Endodermal cell (in vitro differentiated cells): ENCODE measurements at regions not wholly inside any gene's neighbourhood (a gene's known extent, or its start where the extent isn't known, plus 50 kb on each side); places are given as distances from the start of the nearest gene placed in this dataset.

Experiments
- DNase-seq: peaks from one replicate; pipeline ENCODE4 v3.0.0-alpha.2; 2017
- H3K27ac ChIP-seq: 2 replicates; pipeline ENCODE4 v1.5.1; 2013; ENCODE audit warnings: mild to moderate bottlenecking, low read depth, low read length, moderate library complexity
- H3K27me3 ChIP-seq: 2 replicates; pipeline ENCODE4 v1.6.1; 2013; ENCODE audit warnings: mild to moderate bottlenecking, low read length, moderate library complexity; ENCODE audit not compliant: insufficient read depth, control insufficient read depth, poor library complexity, severe bottlenecking
- H3K36me3 ChIP-seq: 2 replicates; pipeline ENCODE4 v1.7.0; 2013; ENCODE audit warnings: mild to moderate bottlenecking, low read length, moderate library complexity; ENCODE audit not compliant: control insufficient read depth, insufficient read depth
- H3K4me1 ChIP-seq: one replicate; pipeline ENCODE4 v1.7.0; 2013; ENCODE audit warnings: low read length; ENCODE audit not compliant: control insufficient read depth, insufficient read depth
- H3K4me3 ChIP-seq: 2 replicates; pipeline ENCODE4 v1.5.1; 2013; ENCODE audit warnings: mild to moderate bottlenecking, low read length, moderate library complexity
- H3K9ac ChIP-seq: 2 replicates; pipeline ENCODE4 v1.6.1; 2013; ENCODE audit warnings: mild to moderate bottlenecking, low read length, moderate library complexity; ENCODE audit not compliant: poor library complexity, severe bottlenecking; ENCODE audit errors: extremely low read depth
- H3K9me3 ChIP-seq: 2 replicates; pipeline ENCODE4 v1.6.1; 2013; ENCODE audit warnings: mild to moderate bottlenecking, low read length, moderate library complexity; ENCODE audit not compliant: control insufficient read depth
- H3K27ac Mint-ChIP-seq: 2 replicates; pipeline ENCODE4 v1.8.0; 2020; ENCODE audit warnings: mixed read lengths
- H3K27me3 Mint-ChIP-seq: 2 replicates; pipeline ENCODE4 v1.8.0; 2021; ENCODE audit warnings: mild to moderate bottlenecking, mixed read lengths; ENCODE audit not compliant: insufficient read depth
- H3K36me3 Mint-ChIP-seq: 2 replicates; pipeline ENCODE4 v1.8.0; 2020; ENCODE audit warnings: low read depth, mixed read lengths
- H3K4me1 Mint-ChIP-seq: 2 replicates; pipeline ENCODE4 v1.8.0; 2020; ENCODE audit warnings: mixed read lengths
- H3K4me3 Mint-ChIP-seq: 2 replicates; pipeline ENCODE4 v1.8.0; 2020; ENCODE audit warnings: mild to moderate bottlenecking, moderate library complexity, mixed read lengths
- H3K9me3 Mint-ChIP-seq: 2 replicates; pipeline ENCODE4 v1.8.0; 2020; ENCODE audit warnings: mild to moderate bottlenecking, mixed read lengths
- CTCF ChIP-seq: fragments of 200-600 bp; sonication (generic); conservative IDR thresholded peaks from 2 replicates; pipeline ENCODE4 v1.5.0; 2021; ENCODE audit warnings: antibody characterized with exemption, mild to moderate bottlenecking
- WGBS, 2 experiments: methylation state at CpG; one replicate each; pipeline versions ENCODE4 v1.1.5 to v1.1.7; 2013; ENCODE audit warnings: missing lambda C conversion rate in 2 of 2, mixed read lengths in 1 of 2; ENCODE audit not compliant: insufficient coverage in 1 of 2, insufficient read length in 1 of 2; 5-methylcytosine and 5-hydroxymethylcytosine counted together

- DNase-seq: no peak
- H3K27ac Mint-ChIP-seq: no peak overlapping the region
- no peaks in the 10 kb centered on the region for H3K36me3 ChIP-seq
- H3K27ac ChIP-seq: no peak overlapping the region
- no peak overlapping the region for H3K4me3 ChIP-seq
- H3K9me3 Mint-ChIP-seq: no peaks in the 10 kb centered on the region
- H3K36me3 Mint-ChIP-seq: no peaks in the 10 kb centered on the region
- H3K4me1 ChIP-seq: no peaks in the 10 kb centered on the region
- H3K9ac ChIP-seq: no peak overlapping the region
- no peak for TF ChIP-seq CTCF
- 92 to 100% methylated on average over 3 to 7 of the region's 8 CpGs for WGBS, 2 experiments
- H3K9me3 ChIP-seq: no peaks in the 10 kb centered on the region
- H3K27me3 Mint-ChIP-seq: peaks cover 29% of the 10 kb centered on the region
- no peak overlapping the region for H3K4me3 Mint-ChIP-seq
- no peaks in the 10 kb centered on the region for H3K4me1 Mint-ChIP-seq
- H3K27me3 ChIP-seq: no peaks in the 10 kb centered on the region
Measured at GRCh38 chr22:27232077-27232476, 569.5 kb downstream of the MN1 start.

GRCh38 chr22:27237080-27237741 lies 564.3 kb downstream of the MN1 start:
- WGBS, 2 experiments: 88% methylated on average over 19 to 23 of the region's 23 CpGs
- Histone ChIP-seq H3K27ac (no peak overlapping the region), H3K4me3 (no peak overlapping the region), H3K9me3 (no peaks in the 10 kb centered on the region), H3K9ac (no peak overlapping the region), H3K4me1 (no peaks in the 10 kb centered on the region), H3K36me3 (no peaks in the 10 kb centered on the region), H3K27me3 (no peaks in the 10 kb centered on the region)
- Mint-ChIP-seq H3K9me3 (no peaks in the 10 kb centered on the region), H3K4me3 (no peak overlapping the region), H3K27me3 (peaks cover 25% of the 10 kb centered on the region), H3K36me3 (no peaks in the 10 kb centered on the region), H3K4me1 (no peaks in the 10 kb centered on the region), H3K27ac (no peak overlapping the region)
- TF ChIP-seq CTCF: no peak
- DNase-seq: no peak

GRCh38 chr22:27238935-27239510 lies 562.5 kb downstream of the MN1 start:
- Mint-ChIP-seq H3K4me1 (no peaks in the 10 kb centered on the region), H3K36me3 (no peaks in the 10 kb centered on the region), H3K4me3 (no peak overlapping the region), H3K9me3 (no peaks in the 10 kb centered on the region), H3K27ac (no peak overlapping the region), H3K27me3 (peaks cover 10% of the 10 kb centered on the region)
- no peaks in the 10 kb centered on the region for H3K9me3 ChIP-seq
- no peak overlapping the region for H3K27ac ChIP-seq
- no peak overlapping the region for H3K9ac ChIP-seq
- H3K4me3 ChIP-seq: no peak overlapping the region
- no peaks in the 10 kb centered on the region for H3K4me1 ChIP-seq
- no peak for TF ChIP-seq CTCF
- DNase-seq: no peak
- no peaks in the 10 kb centered on the region for H3K36me3 ChIP-seq
- WGBS, 2 experiments: 91 to 92% methylated on average over 6 to 10 of the region's 10 CpGs
- H3K27me3 ChIP-seq: no peaks in the 10 kb centered on the region
